ENCODE measurements at regions not wholly inside any gene's neighbourhood (a gene's known extent, or its start where the extent isn't known, plus 50 kb on each side); places are given as distances from the start of the nearest gene placed in this dataset.
"Not testable (repeated sequence)": the region's sequence is repeated elsewhere in the genome, so short reads cannot be mapped to it uniquely, and the experiment has no call there.

GRCh38 chr19:14283813-14284520, 78.0 kb upstream of the ADGRL1 start:
- TF ChIP-seq, protein P1, sequence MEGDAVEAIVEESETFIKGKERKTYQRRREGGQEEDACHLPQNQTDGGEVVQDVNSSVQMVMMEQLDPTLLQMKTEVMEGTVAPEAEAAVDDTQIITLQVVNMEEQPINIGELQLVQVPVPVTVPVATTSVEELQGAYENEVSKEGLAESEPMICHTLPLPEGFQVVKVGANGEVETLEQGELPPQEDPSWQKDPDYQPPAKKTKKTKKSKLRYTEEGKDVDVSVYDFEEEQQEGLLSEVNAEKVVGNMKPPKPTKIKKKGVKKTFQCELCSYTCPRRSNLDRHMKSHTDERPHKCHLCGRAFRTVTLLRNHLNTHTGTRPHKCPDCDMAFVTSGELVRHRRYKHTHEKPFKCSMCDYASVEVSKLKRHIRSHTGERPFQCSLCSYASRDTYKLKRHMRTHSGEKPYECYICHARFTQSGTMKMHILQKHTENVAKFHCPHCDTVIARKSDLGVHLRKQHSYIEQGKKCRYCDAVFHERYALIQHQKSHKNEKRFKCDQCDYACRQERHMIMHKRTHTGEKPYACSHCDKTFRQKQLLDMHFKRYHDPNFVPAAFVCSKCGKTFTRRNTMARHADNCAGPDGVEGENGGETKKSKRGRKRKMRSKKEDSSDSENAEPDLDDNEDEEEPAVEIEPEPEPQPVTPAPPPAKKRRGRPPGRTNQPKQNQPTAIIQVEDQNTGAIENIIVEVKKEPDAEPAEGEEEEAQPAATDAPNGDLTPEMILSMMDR (IDR thresholded peaks at IDR 0.05) = not testable (repeated sequence)
- not testable (repeated sequence) for TF ChIP-seq POLR2A (IDR thresholded peaks at IDR 0.05)

Data from adrenal gland (tissue), 5 donors.